Neural cell (in vitro differentiated cells): ENCODE measurements at regions not wholly inside any gene's neighbourhood (a gene's known extent, or its start where the extent isn't known, plus 50 kb on each side); places are given as distances from the start of the nearest gene placed in this dataset.

Source experiments
- H2AFZ ChIP-seq: fragments of 200-600, 300-800 bp; sonication (generic), shearing (Covaris generic); 2 replicates; pipeline ENCODE4 v1.6.0; 2014; ENCODE audit warnings: low read depth, mild to moderate bottlenecking, antibody characterized with exemption, low read length, moderate library complexity
- H3F3A ChIP-seq: fragments of 200-600 bp; shearing (Covaris generic); 2 replicates; pipeline ENCODE4 v1.6.1; 2016; ENCODE audit warnings: mild to moderate bottlenecking, moderate library complexity, mixed read lengths, antibody characterized with exemption, low read length; ENCODE audit not compliant: insufficient read depth, poor library complexity, severe bottlenecking
- H3K27ac ChIP-seq: fragments of 200-600, 300-800 bp; sonication (generic), shearing (Covaris generic); 2 replicates; pipeline ENCODE4 v1.5.1; 2014; ENCODE audit warnings: mild to moderate bottlenecking, low read length, moderate library complexity
- H3K27me3 ChIP-seq: fragments of 300-800, 200-600 bp; sonication (generic), shearing (Covaris generic); 2 replicates; pipeline ENCODE4 v1.6.0; 2014; ENCODE audit warnings: mild to moderate bottlenecking, low read depth, low read length, moderate library complexity; ENCODE audit not compliant: insufficient read depth
- H3K36me3 ChIP-seq: fragments of 300-800, 200-600 bp; sonication (generic), shearing (Covaris generic); 2 replicates; pipeline ENCODE4 v1.5.1; 2014; ENCODE audit warnings: mild to moderate bottlenecking, antibody characterized with exemption, low read length, moderate library complexity; ENCODE audit not compliant: insufficient read depth
- H3K4me2 ChIP-seq: fragments of 300-800, 200-600 bp; sonication (generic), shearing (Covaris generic); 2 replicates; pipeline ENCODE4 v1.6.0; 2014; ENCODE audit warnings: mild to moderate bottlenecking, low read length
- H3K4me3 ChIP-seq: fragments of 300-800, 200-600 bp; sonication (generic), shearing (Covaris generic); 2 replicates; pipeline ENCODE4 v1.5.1; 2014; ENCODE audit warnings: mild to moderate bottlenecking, low read length, moderate library complexity
- H3K79me2 ChIP-seq: fragments of 200-600 bp; shearing (Covaris generic); replicated peaks from 2 replicates; pipeline ENCODE4 v1.6.0; 2014; ENCODE audit warnings: mild to moderate bottlenecking, low read length, moderate library complexity; ENCODE audit not compliant: insufficient read depth
- H3K9ac ChIP-seq: fragments of 300-800, 200-600 bp; sonication (generic), shearing (Covaris generic); 2 replicates; pipeline ENCODE4 v1.6.1; 2016; ENCODE audit warnings: mild to moderate bottlenecking, low read length, mixed read lengths
- H3K9me2 ChIP-seq: fragments of 200-600 bp; shearing (Covaris generic); 2 replicates; pipeline ENCODE4 v1.6.1; 2016; ENCODE audit warnings: mild to moderate bottlenecking, low read length, mixed read lengths; ENCODE audit not compliant: insufficient read depth
- H3K9me3 ChIP-seq: fragments of 200-600, 300-800 bp; sonication (generic), shearing (Covaris generic); 2 replicates; pipeline ENCODE4 v1.6.1; 2016; ENCODE audit warnings: mild to moderate bottlenecking, mixed run types, low read length, moderate library complexity, mixed read lengths
- H4K20me1 ChIP-seq: fragments of 200-600 bp; shearing (Covaris generic); 2 replicates; pipeline ENCODE4 v1.6.1; 2016; ENCODE audit warnings: mild to moderate bottlenecking, mixed run types; ENCODE audit not compliant: insufficient read depth
- EP300 ChIP-seq: fragments of 450-650 bp; conservative IDR thresholded peaks from 2 replicates; pipeline ENCODE4 v1.6.1; 2014; ENCODE audit warnings: antibody characterized with exemption, mild to moderate bottlenecking, moderate library complexity; ENCODE audit not compliant: poor library complexity, severe bottlenecking
- EZH2 ChIP-seq: fragments of 200-600, 300-800 bp; shearing (Covaris generic), sonication (generic); IDR thresholded peaks from 2 replicates; pipeline ENCODE4 v1.6.1; 2014; ENCODE audit warnings: antibody characterized with exemption, low read length, borderline replicate concordance, mild to moderate bottlenecking; ENCODE audit not compliant: insufficient read depth, poor library complexity, severe bottlenecking
- MXI1 ChIP-seq: fragments of 450-650 bp; conservative IDR thresholded peaks from 2 replicates; pipeline ENCODE4 v1.6.1; 2014; ENCODE audit warnings: antibody characterized with exemption, mild to moderate bottlenecking; ENCODE audit not compliant: poor library complexity, severe bottlenecking
- POLR2AphosphoS5 ChIP-seq: IDR thresholded peaks from 2 replicates; pipeline ENCODE4 v1.6.1; 2012
- RAD21 ChIP-seq: fragments of 450-650 bp; conservative IDR thresholded peaks from 2 replicates; pipeline ENCODE4 v1.6.1; 2014; ENCODE audit warnings: antibody characterized with exemption, mild to moderate bottlenecking, moderate library complexity
- SMC3 ChIP-seq: fragments of 450-650 bp; conservative IDR thresholded peaks from 2 replicates; pipeline ENCODE4 v1.6.1; 2014; ENCODE audit warnings: antibody characterized with exemption, mild to moderate bottlenecking, moderate library complexity; ENCODE audit not compliant: poor library complexity
- TAF1 ChIP-seq: IDR thresholded peaks from 2 replicates; pipeline ENCODE4 v1.6.1; 2012; ENCODE audit warnings: low read depth
- TF ChIP-seq, protein P1 (sequence below): IDR thresholded peaks from 2 replicates; pipeline ENCODE4 v1.6.1; 2012; ENCODE audit warnings: borderline replicate concordance
- TF ChIP-seq, protein P2 (sequence below): fragments of 450-650 bp; IDR thresholded peaks from 2 replicates; pipeline ENCODE4 v1.5.1; 2014; ENCODE audit warnings: antibody characterized with exemption, mild to moderate bottlenecking, moderate library complexity; ENCODE audit not compliant: poor library complexity, severe bottlenecking

DNA sequence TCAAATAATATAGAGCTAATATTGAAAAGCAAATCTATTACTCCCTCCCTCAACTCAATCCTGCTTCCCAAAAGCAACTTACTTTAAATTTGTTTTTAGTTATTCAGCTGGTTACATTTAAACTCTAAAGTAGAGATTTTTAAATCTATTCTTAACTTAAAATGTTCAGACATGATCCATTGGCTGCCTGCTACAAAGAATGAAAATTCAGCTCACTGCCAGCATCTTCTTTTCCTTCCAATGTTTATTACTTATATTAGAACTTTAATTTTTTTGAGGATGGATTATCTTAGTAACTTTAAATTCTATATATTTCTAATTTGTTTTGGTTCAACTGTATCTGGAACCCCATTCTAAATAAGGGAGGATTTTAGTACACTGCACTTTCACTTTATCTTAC lies 163.2 kb downstream of the TMEM167A start:
- Histone ChIP-seq H3K9me2 (no peaks in the 10 kb centered on the region), H3K4me3 (no peak overlapping the region), H3K36me3 (no peaks in the 10 kb centered on the region), H3K9me3 (no peaks in the 10 kb centered on the region), H3K79me2 (no peaks in the 10 kb centered on the region), H3K27ac (no peak overlapping the region), H3F3A (no peaks in the 10 kb centered on the region), H3K4me2 (no peak overlapping the region), H4K20me1 (no peaks in the 10 kb centered on the region), H3K27me3 (no peaks in the 10 kb centered on the region), H3K9ac (no peak overlapping the region), H2AFZ (no peak overlapping the region)
- TF ChIP-seq SMC3 = no peak
- TF ChIP-seq, protein P1, sequence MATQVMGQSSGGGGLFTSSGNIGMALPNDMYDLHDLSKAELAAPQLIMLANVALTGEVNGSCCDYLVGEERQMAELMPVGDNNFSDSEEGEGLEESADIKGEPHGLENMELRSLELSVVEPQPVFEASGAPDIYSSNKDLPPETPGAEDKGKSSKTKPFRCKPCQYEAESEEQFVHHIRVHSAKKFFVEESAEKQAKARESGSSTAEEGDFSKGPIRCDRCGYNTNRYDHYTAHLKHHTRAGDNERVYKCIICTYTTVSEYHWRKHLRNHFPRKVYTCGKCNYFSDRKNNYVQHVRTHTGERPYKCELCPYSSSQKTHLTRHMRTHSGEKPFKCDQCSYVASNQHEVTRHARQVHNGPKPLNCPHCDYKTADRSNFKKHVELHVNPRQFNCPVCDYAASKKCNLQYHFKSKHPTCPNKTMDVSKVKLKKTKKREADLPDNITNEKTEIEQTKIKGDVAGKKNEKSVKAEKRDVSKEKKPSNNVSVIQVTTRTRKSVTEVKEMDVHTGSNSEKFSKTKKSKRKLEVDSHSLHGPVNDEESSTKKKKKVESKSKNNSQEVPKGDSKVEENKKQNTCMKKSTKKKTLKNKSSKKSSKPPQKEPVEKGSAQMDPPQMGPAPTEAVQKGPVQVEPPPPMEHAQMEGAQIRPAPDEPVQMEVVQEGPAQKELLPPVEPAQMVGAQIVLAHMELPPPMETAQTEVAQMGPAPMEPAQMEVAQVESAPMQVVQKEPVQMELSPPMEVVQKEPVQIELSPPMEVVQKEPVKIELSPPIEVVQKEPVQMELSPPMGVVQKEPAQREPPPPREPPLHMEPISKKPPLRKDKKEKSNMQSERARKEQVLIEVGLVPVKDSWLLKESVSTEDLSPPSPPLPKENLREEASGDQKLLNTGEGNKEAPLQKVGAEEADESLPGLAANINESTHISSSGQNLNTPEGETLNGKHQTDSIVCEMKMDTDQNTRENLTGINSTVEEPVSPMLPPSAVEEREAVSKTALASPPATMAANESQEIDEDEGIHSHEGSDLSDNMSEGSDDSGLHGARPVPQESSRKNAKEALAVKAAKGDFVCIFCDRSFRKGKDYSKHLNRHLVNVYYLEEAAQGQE = no peak
- no peak for TF ChIP-seq EZH2
- no peak for TF ChIP-seq TAF1
- TF ChIP-seq RAD21 = no peak
- no peak for TF ChIP-seq POLR2AphosphoS5
- no peak for TF ChIP-seq MXI1
- TF ChIP-seq, protein P2, sequence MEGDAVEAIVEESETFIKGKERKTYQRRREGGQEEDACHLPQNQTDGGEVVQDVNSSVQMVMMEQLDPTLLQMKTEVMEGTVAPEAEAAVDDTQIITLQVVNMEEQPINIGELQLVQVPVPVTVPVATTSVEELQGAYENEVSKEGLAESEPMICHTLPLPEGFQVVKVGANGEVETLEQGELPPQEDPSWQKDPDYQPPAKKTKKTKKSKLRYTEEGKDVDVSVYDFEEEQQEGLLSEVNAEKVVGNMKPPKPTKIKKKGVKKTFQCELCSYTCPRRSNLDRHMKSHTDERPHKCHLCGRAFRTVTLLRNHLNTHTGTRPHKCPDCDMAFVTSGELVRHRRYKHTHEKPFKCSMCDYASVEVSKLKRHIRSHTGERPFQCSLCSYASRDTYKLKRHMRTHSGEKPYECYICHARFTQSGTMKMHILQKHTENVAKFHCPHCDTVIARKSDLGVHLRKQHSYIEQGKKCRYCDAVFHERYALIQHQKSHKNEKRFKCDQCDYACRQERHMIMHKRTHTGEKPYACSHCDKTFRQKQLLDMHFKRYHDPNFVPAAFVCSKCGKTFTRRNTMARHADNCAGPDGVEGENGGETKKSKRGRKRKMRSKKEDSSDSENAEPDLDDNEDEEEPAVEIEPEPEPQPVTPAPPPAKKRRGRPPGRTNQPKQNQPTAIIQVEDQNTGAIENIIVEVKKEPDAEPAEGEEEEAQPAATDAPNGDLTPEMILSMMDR = no peak
- no peak for TF ChIP-seq EP300

DNA sequence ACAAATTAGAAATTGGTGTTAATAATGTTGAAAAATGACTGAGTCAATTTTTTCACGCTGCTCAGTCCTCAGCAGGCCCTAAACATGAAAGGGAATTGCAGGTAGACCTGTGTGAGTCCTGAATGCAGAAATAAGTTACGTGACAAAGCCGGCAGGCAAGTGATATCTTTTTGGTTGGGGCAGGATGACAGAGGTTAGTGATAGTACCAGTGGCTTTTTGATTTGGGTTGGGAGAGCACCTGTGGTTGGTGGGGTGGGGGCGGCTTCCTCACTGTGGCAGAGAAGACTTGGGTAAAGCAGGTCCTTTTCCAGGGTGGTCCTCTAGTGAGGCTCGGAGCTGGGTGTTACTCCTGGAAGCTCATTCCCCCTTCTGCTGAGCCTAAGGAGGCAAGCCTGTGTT lies 164.7 kb downstream of the TMEM167A start:
- H3K9me3 ChIP-seq = no peaks in the 10 kb centered on the region
- H3K79me2 ChIP-seq = no peaks in the 10 kb centered on the region
- TF ChIP-seq, protein P2 = no peak
- TF ChIP-seq, protein P1 = no peak
- TF ChIP-seq TAF1 = no peak
- TF ChIP-seq RAD21 = no peak
- TF ChIP-seq EZH2 = no peak
- no peak for TF ChIP-seq SMC3
- no peak for TF ChIP-seq MXI1
- no peak for TF ChIP-seq POLR2AphosphoS5
- TF ChIP-seq EP300 = no peak
- H3F3A ChIP-seq = no peaks in the 10 kb centered on the region
- H3K4me2 ChIP-seq = no peak overlapping the region
- H3K27me3 ChIP-seq = no peaks in the 10 kb centered on the region
- H4K20me1 ChIP-seq = no peaks in the 10 kb centered on the region
- H2AFZ ChIP-seq = no peak overlapping the region
- no peak overlapping the region for H3K9ac ChIP-seq
- H3K4me3 ChIP-seq = no peak overlapping the region
- no peak overlapping the region for H3K27ac ChIP-seq
- H3K9me2 ChIP-seq = no peaks in the 10 kb centered on the region
- no peaks in the 10 kb centered on the region for H3K36me3 ChIP-seq
